Kidney (tissue), 13 donors: ENCODE measurements at regions not wholly inside any gene's neighbourhood (a gene's known extent, or its start where the extent isn't known, plus 50 kb on each side); places are given as distances from the start of the nearest gene placed in this dataset.
"Not testable (repeated sequence)": the region's sequence is repeated elsewhere in the genome, so short reads cannot be mapped to it uniquely, and the experiment has no call there.

Experiments
- DNase-seq, 5 donors: peaks; one replicate each; pipeline ENCODE4 v3.0.0-alpha.2; 2013 to 2020
- FAIRE-seq: peaks from 2 replicates; lab custom pipeline; 2012; peaks lifted over from hg19 to GRCh38; lab: Jason Lieb, UNC
- H3K27ac ChIP-seq, 2 donors: one replicate each; pipeline ENCODE4 v1.7.0; 2013; ENCODE audit warnings: low read depth in 2 of 2, low read length in 2 of 2, inconsistent platforms in 1 of 2
- H3K27me3 ChIP-seq: one replicate; pipeline ENCODE4 v1.7.1; 2013; ENCODE audit warnings: low read length, inconsistent platforms; ENCODE audit not compliant: control insufficient read depth, insufficient read depth
- H3K36me3 ChIP-seq, 3 donors: one replicate each; pipeline versions ENCODE4 v1.7.0 to v1.7.1; 2013; ENCODE audit warnings: low read length in 3 of 3, control low read depth in 1 of 3, inconsistent platforms in 1 of 3; ENCODE audit not compliant: insufficient read depth in 3 of 3, control insufficient read depth in 2 of 3
- H3K4me1 ChIP-seq, 3 donors: one replicate each; pipeline versions ENCODE4 v1.7.0 to v1.7.1; 2013; ENCODE audit warnings: low read length in 3 of 3, inconsistent platforms in 1 of 3, low read depth in 1 of 3; ENCODE audit not compliant: control insufficient read depth in 2 of 3, insufficient read depth in 2 of 3
- H3K4me3 ChIP-seq, 3 donors: one replicate each; pipeline versions ENCODE4 v1.7.0 to v1.8.1; 2013; ENCODE audit warnings: low read length in 3 of 3, control low read depth in 1 of 3, inconsistent platforms in 1 of 3
- H3K9ac ChIP-seq, 3 donors: one replicate each; pipeline versions ENCODE4 v1.7.0 to v1.7.1; 2013; ENCODE audit warnings: low read length in 3 of 3, control low read depth in 1 of 3, inconsistent platforms in 1 of 3
- H3K9me3 ChIP-seq, 3 donors: one replicate each; pipeline versions ENCODE4 v1.7.0 to v1.7.1; 2013; ENCODE audit warnings: low read length in 3 of 3, control low read depth in 1 of 3, inconsistent platforms in 1 of 3; ENCODE audit not compliant: control insufficient read depth in 2 of 3, insufficient read depth in 1 of 3
- CTCF ChIP-seq: IDR thresholded peaks from 3 replicates; pipeline ENCODE4 v1.5.1; 2012; ENCODE audit warnings: mild to moderate bottlenecking, moderate library complexity, borderline replicate concordance; ENCODE audit not compliant: insufficient read depth; ENCODE audit errors: extremely low read depth
- intact Hi-C: fragments of 100-400 bp; cut with DNase I; formaldehyde crosslinking; loops from one replicate; pipeline ENCODE4 v1.11.1; 2022
- donor health status: control.
- donor health status: control.
- donor health status: control.
- donor health status: control.
- donor health status: control.
- donor health status: DM: yes; HTN: yes; CAD: no.
- donor health status: Normal renal cell carcinoma (clear cell type).

GRCh38 chr9:108033976-108034964 is 544.7 kb upstream of the KLF4 start:
- FAIRE-seq (no peak), DNase-seq (peak in 4 of 5 donors; percentile 44 to 72 (median 53))
- H3K27ac ChIP-seq = no peak overlapping the region
- no peak overlapping the region for H3K9ac ChIP-seq
- no peak overlapping the region for H3K4me3 ChIP-seq
- intact Hi-C loops = no loop called here
- no peaks in the 10 kb centered on the region for H3K27me3 ChIP-seq
- TF ChIP-seq CTCF = no peak
- no peaks in the 10 kb centered on the region for H3K9me3 ChIP-seq
- no peaks in the 10 kb centered on the region for H3K4me1 ChIP-seq
- H3K36me3 ChIP-seq = no peaks in the 10 kb centered on the region

- H3K9ac ChIP-seq, H3K4me3 ChIP-seq, FAIRE-seq, intact Hi-C loops, H3K4me1 ChIP-seq, DNase-seq, H3K27ac ChIP-seq, H3K27me3 ChIP-seq, H3K36me3 ChIP-seq, H3K9me3 ChIP-seq: not testable (repeated sequence)
These were observed 542.5 kb upstream of the KLF4 start for GRCh38 chr9:108032079-108032478.

- H3K27me3 ChIP-seq, H3K4me1 ChIP-seq, H3K36me3 ChIP-seq, FAIRE-seq, intact Hi-C loops, DNase-seq, H3K27ac ChIP-seq, H3K9me3 ChIP-seq, H3K9ac ChIP-seq, H3K4me3 ChIP-seq: not testable (repeated sequence)
These were observed 541.7 kb upstream of the KLF4 start for GRCh38 chr9:108031221-108031620.

- H3K4me3 ChIP-seq, H3K4me1 ChIP-seq, H3K27ac ChIP-seq, FAIRE-seq, H3K27me3 ChIP-seq, H3K36me3 ChIP-seq, DNase-seq, intact Hi-C loops, H3K9me3 ChIP-seq, H3K9ac ChIP-seq: not testable (repeated sequence)
These were observed 537.1 kb upstream of the KLF4 start for GRCh38 chr9:108026718-108027117.

- FAIRE-seq (no peak), DNase-seq (no peak)
- no peak for TF ChIP-seq CTCF
- no peak overlapping the region for H3K4me3 ChIP-seq
- H3K27me3 ChIP-seq = no peaks in the 10 kb centered on the region
- H3K9me3 ChIP-seq = peaks cover 0 to 2% (median 0%) of the 10 kb centered on the region in 3 donors
- intact Hi-C loops = no loop called here
- H3K27ac ChIP-seq = no peak overlapping the region
- no peak overlapping the region for H3K9ac ChIP-seq
- no peaks in the 10 kb centered on the region for H3K36me3 ChIP-seq
- no peaks in the 10 kb centered on the region for H3K4me1 ChIP-seq
These were observed 535.0 kb upstream of the KLF4 start for GRCh38 chr9:108024604-108025003.
